ENCODE measurements at regions not wholly inside any gene's neighbourhood (a gene's known extent, or its start where the extent isn't known, plus 50 kb on each side); places are given as distances from the start of the nearest gene placed in this dataset.

DNA sequence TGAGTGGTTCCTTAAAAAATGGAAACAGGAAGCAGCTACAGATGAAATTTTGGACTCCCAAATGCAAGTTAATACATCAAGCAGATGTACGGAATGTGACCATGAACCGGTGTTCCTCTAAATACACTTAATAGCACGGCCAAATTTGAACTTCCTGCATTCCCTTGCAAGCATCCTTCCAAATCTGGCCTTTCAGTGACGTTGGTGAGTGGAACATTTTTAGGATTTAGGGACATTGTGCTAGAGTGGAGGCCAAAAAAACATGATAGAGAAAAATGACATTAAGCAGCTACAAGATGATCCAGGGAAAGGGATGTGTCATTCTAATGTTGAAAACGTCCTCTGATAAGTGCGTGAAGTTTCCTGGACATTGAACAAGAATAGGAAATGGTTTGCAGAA is 62.1 kb downstream of the CTAGE1 start:
- no peak for DNase-seq

DNA sequence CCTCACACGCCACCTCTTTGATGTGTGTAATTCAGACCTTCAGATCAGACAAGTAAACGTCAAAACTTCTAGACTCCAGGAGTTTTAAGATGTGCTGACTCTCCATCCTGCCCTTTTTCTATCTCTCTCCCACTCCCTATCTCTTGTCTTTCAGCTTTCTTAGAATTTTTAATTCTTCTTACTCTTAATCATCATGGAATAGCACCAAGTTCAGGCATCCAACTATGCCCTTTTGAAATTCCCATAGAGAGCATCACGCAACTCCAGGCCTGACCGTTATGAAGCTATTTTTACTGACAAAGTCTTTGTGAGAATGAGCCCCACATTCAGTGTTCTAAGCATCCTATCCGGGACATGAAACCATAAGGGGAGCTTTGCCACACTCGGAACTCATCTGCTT is 62.6 kb downstream of the CTAGE1 start:
- DNase-seq, result no peak

DNA sequence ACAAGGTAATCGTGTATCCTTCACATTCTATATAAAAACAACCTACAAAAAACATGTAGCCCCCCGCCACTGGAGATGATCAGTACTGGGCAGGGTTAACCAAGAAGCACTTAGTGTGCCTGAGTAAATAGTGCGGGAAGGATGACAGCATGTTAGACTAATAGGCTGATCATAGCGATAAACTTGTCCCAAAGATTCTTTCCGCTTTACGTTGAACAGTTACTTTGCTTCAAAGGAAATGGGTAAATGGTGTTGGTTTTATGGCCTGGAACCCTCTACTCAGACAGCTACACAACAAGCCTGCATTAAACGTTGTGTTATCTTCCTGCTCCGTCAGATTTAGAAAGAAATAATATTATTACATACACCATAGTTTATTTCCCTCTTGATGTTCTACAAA is 67.7 kb downstream of the CTAGE1 start:
- no peak for DNase-seq

GRCh38 chr18:22349317-22349898 is 68.3 kb downstream of the CTAGE1 start:
- no peak for DNase-seq

GRCh38 chr18:22348521-22349316 is 69.0 kb downstream of the CTAGE1 start:
- no peak for DNase-seq

GRCh38 chr18:22347606-22348511 is 69.9 kb downstream of the CTAGE1 start:
- no peak for DNase-seq

DNA sequence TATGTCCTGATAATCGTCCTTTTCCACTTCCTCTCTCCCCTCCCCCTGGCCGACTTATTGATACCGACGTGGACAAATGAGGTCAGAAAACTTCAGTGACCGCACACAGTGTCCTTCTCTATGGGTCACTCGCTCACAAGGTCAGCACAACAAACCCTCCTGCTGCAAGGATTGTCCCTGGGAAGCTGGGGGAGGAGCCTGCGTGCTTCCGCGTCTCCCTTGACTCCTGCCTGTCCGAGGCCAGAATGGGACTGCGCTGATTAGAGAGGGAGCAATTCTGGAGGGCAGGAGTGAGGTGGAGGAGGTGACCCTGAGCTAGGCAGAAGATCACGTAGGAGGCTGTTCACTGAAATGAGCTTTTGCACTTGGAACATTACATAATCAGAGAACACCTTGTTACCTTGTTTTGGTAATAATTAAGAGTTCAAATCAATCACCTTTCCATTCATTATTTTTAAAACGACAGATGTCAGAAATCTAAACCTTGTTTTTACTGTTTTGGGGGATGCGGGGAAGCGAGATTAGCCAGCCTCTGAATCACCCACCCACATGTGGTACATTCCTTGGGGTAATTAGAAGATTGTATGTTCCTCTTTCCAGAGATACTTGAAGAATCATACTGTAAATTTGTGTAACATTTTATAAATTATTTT is 70.6 kb downstream of the CTAGE1 start:
- DNase-seq, result no peak

DNA sequence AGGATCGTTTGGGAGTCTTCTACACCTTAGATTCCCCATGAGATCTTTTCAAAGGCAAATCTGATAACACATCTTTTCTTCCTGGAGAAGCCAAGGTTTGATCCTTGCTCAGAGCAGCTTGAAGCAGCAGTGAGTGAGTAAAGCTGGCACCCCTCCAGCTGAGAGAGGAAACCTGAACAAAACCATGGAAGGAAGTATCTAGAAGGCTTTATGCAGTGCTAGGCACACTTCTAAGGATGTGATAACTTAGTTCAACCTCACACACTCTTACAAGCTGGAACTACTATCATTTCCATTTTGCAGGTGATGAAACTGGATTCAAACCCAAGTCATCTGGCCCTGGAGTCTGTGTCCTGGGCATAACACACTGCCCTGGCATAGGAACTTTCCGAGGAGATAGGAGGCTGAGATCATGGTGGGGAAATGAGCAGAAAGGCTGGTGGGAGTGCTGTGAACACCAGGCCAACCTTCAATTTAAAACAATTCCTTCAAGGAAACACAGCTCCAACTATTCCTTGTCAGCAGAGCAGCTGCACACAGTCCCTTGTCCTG is 71.2 kb downstream of the CTAGE1 start:
- DNase-seq, result peak; percentile 47

GRCh38 chr18:22345718-22346117 is 72.0 kb downstream of the CTAGE1 start:
- no peak for DNase-seq

DNA sequence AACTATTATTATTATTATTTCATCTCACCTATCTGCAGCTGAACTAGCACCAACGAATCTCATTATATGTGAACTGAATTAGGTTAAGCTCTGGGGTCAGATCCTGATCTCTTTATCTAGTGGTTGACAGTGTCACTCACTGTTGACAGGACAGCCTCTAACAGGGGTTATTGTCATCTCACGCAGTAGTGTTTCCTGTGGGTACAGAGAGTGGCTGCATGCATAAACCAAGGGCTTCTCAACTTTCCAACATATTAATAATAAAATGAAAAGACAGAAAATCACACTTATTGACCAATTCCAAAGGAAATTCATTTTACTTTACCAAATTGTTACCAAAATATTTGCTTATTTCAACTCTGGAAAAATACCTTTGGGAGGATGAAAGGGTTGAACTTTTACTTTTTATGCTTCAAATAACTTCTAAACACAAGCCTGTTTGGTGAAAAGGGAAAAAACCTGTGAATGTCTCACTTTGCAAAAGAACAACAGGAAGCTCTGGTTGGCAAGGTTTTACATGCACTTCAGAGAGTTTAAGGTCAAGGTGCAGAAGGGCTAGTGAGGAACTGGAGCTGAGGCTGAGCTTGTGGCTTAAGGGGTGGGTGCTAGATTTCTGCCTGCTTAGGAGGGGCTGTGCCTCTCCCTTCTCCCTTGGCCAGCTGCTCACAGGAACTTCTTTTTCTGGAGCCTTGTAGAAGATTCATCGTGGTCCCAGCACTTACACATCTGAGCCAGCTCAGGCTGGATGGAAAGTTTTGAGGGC is 72.6 kb downstream of the CTAGE1 start:
- no peak for DNase-seq

- DNase-seq, result no peak
Observed at GRCh38 chr18:22344445-22344844, 73.3 kb downstream of the CTAGE1 start.

DNA sequence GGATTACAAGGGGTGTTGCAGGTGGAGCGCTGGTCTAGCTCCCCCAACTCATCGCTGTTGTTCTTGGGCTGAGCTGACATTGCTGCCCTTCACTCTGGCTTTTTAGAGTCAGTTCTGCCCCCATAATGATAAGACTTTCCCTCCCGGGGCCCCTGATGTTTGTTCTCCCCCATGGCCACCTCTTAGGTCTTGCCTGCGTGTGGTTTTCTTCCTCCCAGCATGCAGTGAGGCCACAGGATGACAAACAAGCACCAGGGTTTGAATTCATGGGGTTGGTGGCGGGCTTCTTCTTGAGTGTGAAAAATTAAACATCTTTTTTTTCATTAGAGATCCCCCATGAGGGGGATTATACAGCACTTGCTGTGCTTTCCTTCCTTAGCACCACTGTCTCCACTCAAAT is 74.1 kb downstream of the CTAGE1 start:
- DNase-seq, result no peak

DNA sequence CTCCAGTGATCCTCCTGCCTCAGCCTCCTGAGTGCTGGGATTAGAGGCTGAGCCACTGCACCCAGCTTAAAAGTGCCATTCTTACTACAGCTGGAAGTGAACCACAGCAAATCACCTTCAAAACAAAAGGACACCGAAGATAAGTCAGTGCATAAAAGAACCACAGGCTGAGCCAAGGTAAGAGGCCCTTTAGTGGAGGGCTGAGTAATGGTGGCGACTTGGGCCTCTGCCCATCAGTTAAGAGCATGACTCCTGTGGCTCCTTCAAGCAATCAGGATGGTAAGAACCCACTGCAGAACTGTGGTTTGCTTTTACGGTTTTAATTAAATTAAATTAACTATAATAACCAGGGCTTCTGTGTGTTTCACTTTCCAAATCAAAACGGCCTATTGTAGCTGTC is 75.1 kb downstream of the CTAGE1 start:
- peak; percentile 15 for DNase-seq

GRCh38 chr18:22340331-22340730 is 77.4 kb downstream of the CTAGE1 start:
- no peak for DNase-seq

DNA sequence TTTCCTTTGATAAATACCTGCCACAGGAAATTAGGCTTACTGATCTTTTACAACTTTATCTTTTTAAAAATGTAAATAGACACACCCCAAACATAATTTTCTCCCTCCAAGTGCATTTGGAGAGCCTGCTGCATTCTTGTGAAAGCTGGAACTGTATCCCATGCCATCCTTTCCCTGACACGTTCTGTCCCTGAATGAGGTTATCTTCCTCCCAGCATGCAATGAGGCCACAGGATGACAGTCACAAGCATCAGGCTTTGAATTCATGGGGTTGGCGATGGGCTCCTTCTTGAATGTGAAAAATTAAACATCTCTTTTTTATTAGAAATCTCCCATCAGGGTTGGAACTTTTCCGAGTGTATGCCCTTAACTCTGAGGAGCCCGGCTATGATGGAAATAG is 77.8 kb downstream of the CTAGE1 start:
- DNase-seq, result no peak

- DNase-seq, result no peak
Observed at GRCh38 chr18:22337833-22338232, 79.9 kb downstream of the CTAGE1 start.

- no peak for DNase-seq
Observed at GRCh38 chr18:22337306-22337705, 80.4 kb downstream of the CTAGE1 start.

DNA sequence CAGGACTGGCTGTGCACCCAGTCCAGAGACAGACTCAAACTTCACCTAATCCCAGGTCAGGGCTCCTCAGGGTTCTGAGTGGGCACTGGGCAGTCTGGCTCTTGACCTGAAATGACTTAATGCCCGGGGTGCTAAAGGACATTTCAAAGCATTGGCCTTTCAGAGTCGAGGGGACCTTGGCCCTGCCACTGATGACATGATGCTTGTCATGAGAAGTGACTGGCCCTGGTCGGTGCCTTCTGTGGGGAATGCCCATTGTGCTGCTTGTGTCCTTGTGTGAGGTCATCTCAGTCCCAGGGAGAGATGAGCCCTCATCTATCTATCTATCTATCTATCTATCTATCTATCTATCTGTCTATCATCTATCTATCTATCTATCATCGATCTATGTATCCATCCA is 81.3 kb downstream of the CTAGE1 start:
- no peak for DNase-seq

- no peak for DNase-seq
Observed at GRCh38 chr18:22335731-22336198, 82.0 kb downstream of the CTAGE1 start.

DNA sequence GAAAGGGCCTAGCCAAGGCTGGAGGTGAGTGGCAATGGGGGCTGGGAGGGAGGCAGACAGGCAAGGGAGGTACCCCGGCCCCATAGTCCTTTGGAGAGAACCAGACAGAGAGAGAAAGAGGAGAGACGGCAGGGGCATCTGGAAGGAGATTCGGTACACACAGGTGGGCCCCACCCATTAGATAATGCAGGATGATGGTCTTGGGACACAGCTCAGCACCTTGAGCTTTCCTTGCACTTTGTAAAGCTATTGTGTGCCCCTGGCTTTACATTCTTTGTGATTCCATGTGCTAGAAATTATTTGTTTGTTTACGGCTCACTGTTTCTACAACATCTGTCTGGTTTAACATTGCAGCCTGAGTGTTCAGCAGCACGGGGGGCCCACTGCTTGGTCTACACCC is 83.1 kb downstream of the CTAGE1 start:
- no peak for DNase-seq

- peak; percentile 16 for DNase-seq
Observed at GRCh38 chr18:22332590-22332989, 85.1 kb downstream of the CTAGE1 start.

- DNase-seq, result no peak
Observed at GRCh38 chr18:22330508-22330907, 87.2 kb downstream of the CTAGE1 start.
